Eye (tissue), 1 donor: ENCODE measurements at regions not wholly inside any gene's neighbourhood (a gene's known extent, or its start where the extent isn't known, plus 50 kb on each side); places are given as distances from the start of the nearest gene placed in this dataset.

ENCODE experiments used
- DNase-seq: peaks from one replicate; pipeline ENCODE4 v3.0.0-alpha.2; 2015

GRCh38 chr17:69605571-69605970 is 191.1 kb downstream of the MAP2K6 start:
- no peak for DNase-seq

DNA sequence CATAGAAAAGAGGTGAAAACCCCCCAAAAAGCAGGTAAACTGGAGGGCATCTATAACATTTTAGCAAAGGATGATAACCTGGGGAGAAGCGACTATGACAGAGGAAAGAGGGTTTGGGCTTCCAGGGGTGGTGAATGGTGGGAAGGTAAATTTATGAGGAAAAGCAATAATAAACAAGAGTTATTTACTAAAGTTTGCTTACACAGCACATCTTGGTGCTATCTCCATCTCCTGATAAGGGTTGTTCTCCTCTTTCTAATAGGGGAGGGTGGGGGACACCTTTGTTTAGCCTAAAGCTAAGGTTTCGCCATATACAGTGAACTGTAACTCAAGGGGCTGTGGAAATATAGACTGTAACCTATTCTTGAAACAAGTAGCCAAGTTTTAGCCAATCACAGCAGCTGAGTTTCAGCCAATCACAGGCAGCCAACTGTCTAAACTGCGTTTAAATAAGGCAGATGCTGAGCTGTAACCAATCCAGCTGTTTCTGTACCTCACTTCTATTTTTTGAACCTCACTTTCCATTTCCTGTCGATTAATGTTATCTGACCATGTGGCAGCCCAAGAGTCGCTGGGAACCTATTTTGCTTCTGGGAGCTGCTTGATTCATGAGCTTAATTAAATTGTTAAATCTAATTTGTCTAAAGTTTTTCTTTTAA is 191.8 kb downstream of the MAP2K6 start:
- DNase-seq = no peak

DNA sequence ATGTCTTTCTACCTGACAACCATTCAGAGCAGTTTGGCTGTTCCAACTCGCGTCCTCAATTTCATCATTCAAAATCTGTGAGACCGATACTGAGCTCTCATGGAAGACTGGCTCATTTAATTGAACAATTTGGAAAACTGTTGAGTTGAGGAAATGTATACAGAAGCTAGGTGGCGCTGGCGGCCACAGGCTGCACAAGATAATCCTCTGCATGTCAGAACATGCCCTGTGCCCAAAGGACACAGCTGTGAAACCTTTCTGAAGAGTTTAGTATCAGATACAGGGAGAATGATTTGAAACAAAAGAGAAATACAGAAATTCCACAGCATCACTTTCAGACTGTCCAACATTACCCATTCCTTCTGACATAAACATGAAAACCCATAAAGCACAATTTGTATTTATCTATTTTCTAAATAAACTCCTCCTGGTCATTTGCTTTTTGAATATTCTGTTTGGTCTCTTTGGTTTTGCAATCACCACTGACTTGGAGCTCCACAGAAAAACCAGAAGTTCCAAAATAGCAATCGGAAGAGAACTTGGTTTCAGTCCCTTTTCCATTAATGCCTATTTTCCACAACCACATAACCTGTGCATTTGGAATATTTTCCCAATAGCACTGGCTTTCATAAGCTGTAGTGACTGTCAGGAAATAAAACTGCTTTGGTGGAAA is 192.8 kb downstream of the MAP2K6 start:
- DNase-seq = peak; percentile 80

GRCh38 chr17:69608141-69608540 is 193.6 kb downstream of the MAP2K6 start:
- peak; percentile 2 for DNase-seq

DNA sequence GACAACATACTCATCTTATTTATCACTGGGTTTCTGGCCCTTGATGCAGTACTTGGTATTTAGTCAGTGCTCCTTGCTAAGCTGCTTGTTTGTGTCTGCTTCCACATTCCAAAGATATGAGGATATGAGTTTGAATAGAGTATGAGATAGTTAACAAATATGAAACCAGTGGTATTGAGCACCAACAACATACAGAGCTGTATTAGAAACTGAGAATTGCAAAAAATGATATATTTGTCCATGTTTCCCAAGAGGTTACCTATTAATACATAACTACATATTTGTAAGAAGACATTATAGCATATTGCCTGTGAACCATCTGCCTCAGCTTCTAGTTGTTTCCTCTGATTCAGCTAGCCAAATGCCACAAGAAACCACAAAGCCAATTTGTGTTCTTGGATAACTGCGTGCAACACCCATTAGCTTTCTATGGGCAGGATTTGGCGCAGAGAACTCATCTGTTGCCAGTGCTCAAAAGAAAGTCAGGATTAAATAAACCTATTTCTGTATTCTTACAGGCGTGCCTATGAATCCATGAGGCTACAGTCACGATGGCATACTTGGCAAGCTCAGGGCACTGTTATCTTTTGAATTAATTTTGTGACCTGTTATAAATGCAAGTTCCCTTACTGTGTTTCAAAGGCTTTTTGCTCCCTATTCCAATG is 194.4 kb downstream of the MAP2K6 start:
- DNase-seq = peak; percentile 13

GRCh38 chr17:69609473-69610305 is 195.2 kb downstream of the MAP2K6 start:
- peak; percentile 10 for DNase-seq

GRCh38 chr17:69620363-69620762 is 205.9 kb downstream of the MAP2K6 start:
- DNase-seq = no peak

- DNase-seq = no peak
Observed at GRCh38 chr17:69625474-69625873, 211.0 kb downstream of the MAP2K6 start.

DNA sequence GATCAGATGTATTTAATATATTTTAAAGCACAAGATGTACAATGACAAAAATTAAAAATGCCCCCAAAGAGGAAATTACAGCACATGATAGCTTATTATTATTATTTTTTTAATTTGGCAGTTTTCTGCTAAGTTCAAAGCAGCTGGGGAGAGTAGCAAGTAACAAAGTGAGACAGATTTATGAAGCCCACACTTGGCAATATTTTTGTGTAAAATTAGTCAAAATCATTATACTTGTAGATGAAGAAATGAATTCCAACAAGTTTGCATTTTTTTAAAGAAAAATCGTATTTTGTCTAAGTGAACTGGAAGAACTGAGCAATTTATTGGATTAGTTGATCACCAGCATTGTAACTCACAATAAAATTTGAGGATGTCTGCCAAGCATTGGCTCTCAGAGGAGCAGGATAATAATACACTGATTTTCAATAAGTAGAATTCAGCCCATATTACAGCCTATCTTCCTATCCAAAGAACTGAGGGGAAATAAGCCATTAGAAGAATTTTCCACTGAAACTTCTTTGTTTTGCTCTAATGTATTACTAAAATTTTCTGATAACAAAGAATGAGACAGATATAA is 215.6 kb downstream of the MAP2K6 start:
- peak; percentile 8 for DNase-seq

DNA sequence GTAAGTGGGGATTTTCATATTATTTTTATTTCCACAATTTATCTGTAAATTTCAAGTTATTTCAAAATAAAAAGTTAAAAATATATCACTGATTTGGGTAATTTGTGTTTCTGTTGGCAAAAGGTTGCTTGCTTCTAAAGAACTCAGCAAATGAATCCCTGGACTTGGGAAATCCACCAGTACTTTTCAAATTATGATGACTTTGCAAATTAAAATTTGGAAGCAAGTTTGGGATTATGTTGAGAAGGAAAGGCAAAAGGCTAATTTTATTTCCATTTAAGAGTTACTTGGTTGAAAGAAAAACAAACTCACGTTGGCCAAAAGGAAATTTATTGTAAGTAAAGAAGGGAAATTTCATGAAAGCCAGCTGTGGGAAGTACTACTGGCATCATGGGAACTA is 220.3 kb downstream of the MAP2K6 start:
- no peak for DNase-seq

GRCh38 chr17:69637446-69638156 is 223.1 kb downstream of the MAP2K6 start:
- DNase-seq = no peak

- DNase-seq = no peak
Observed at GRCh38 chr17:69639096-69639495, 224.6 kb downstream of the MAP2K6 start.

GRCh38 chr17:69640073-69640472 is 225.6 kb downstream of the MAP2K6 start:
- no peak for DNase-seq

DNA sequence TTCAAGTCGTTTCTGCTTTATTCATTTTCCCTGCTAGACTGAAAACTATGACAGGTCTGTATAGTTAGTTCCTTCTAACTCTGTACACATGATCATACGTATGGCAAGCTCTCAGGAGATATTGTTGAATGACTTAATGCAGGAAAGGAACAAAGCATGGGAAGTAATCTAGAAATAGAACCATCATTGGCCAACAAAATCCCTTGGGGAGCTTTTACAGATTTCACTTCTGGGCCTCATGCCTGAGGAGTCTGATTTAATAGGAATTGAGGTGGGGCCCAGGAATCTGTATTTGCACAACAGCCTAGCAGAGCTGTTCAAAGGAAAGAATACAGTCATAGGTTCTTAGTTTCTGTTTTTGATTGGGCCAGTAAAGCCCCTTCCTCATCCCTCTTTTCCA is 229.2 kb downstream of the MAP2K6 start:
- no peak for DNase-seq

GRCh38 chr17:69646729-69647128 is 232.2 kb downstream of the MAP2K6 start:
- no peak for DNase-seq

DNA sequence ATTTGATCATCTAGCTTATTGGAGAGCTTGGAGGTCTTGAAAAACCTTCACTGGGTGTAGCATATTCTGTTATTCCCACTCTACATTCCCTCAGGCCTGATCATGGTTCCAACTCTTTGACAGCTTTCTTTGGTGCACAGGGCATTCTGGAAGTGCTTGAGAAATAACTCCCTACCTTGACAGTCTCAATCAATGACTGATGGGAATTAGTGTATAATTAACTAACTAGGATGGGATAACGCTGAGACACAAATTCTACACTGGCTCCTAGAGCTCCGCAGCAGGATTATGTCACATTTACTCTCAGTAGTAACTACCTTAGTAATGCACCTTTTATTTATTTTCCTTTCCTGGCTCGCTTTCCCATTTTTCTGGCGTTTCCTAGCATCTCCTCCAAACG is 236.4 kb downstream of the MAP2K6 start:
- DNase-seq = no peak

DNA sequence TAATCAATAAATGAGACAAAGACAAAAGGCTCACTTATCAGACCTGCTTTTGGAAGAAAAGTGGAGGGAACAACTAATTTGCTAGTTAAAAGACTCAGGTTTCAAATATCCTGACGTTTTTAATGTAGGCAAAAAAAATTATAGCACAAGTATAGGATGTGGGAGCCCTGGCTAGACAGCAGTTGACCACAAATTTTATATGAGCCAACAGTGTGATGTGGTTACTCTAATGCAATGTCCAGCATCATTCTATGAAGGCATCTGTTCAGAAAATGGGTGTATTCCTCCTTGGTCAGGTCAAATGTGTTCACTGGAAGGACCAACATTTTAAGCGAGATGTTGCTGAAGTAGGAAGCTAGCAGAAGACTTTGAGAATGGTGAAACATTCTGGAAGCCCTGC is 237.4 kb downstream of the MAP2K6 start:
- no peak for DNase-seq

DNA sequence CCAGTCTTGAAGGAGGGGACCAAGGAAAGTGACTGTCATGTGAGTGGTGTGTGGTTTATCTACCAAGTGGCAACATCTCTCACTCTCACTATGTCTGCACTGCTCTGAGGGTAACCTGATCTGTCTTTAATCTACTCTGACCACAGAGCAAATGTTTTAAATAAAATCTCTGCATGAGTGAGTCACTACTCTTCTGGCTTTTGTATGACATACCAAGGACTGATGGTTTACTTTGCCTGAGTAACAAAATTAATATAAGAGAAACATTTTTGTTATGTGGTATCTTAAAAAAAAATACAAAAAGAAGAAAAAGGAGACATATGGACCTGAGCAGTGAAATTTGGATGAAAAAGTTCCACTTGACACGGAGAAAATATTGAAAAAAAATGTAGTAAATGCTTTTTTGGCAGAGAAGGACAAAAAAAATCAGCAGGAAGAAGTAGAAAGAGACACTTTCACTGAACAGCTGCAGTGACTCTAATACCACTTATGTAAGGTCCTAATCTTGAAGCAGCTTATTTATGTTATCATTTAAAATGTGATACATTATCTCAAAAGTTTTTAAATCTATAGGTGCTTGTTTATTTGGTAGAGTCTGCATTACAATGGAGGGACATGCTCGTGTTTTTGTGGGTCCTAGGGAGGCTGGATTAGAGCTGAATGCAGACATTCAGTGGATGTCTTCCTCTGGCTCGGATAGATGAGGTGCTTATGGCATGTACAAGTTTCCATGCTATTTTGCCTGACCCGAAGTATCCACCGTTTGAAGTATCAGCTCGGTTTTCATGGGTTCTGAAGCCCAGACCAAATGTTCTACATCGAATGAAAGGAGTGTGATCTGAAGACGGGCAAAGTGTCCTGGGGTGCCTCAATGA is 240.7 kb downstream of the MAP2K6 start:
- peak; percentile 42 for DNase-seq

DNA sequence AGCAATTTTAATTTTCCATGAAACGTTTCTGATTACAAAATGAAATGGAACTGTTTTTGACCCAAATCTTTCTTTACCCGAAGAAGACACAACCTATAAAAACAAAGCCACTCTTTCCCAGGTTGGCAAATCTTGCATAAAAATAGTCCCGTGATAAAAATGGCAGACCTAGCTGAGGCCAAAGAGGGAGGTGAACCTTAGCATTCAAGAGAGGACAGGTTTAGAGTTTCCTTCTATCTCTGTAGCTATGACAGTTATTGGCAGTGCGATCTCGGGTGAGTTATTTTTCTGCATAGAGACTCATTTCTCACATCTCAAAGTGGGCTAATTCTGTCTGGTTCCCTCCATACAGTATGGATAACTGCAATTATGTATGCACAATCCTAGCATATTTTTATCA is 241.4 kb downstream of the MAP2K6 start:
- DNase-seq = no peak

GRCh38 chr17:69669441-69670178 is 255.1 kb downstream of the MAP2K6 start:
- DNase-seq = peak; percentile 27
